ENCODE measurements at regions not wholly inside any gene's neighbourhood (a gene's known extent, or its start where the extent isn't known, plus 50 kb on each side); places are given as distances from the start of the nearest gene placed in this dataset.

GRCh38 chr5:125002727-125003598 is 256.5 kb upstream of the ZNF608 start:
- Histone ChIP-seq H3K36me3 (no peaks in the 10 kb centered on the region), H3K4me1 (no peaks in the 10 kb centered on the region), H3K27me3 (no peaks in the 10 kb centered on the region), H3K4me3 (no peak overlapping the region), H3K27ac (no peak overlapping the region), H3K9me3 (no peaks in the 10 kb centered on the region)
- intact Hi-C loops (cut with DNase I; ENCODE audit: low total_unique reads): no loop called here
- DNase-seq: no peak
- TF ChIP-seq, protein P1, sequence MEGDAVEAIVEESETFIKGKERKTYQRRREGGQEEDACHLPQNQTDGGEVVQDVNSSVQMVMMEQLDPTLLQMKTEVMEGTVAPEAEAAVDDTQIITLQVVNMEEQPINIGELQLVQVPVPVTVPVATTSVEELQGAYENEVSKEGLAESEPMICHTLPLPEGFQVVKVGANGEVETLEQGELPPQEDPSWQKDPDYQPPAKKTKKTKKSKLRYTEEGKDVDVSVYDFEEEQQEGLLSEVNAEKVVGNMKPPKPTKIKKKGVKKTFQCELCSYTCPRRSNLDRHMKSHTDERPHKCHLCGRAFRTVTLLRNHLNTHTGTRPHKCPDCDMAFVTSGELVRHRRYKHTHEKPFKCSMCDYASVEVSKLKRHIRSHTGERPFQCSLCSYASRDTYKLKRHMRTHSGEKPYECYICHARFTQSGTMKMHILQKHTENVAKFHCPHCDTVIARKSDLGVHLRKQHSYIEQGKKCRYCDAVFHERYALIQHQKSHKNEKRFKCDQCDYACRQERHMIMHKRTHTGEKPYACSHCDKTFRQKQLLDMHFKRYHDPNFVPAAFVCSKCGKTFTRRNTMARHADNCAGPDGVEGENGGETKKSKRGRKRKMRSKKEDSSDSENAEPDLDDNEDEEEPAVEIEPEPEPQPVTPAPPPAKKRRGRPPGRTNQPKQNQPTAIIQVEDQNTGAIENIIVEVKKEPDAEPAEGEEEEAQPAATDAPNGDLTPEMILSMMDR (IDR thresholded peaks at IDR 0.05): no peak
- no peak for TF ChIP-seq POLR2A (IDR thresholded peaks at IDR 0.05)

- DNase-seq: no peak
- Histone ChIP-seq H3K4me1 (no peaks in the 10 kb centered on the region), H3K9me3 (no peaks in the 10 kb centered on the region), H3K27ac (no peak overlapping the region), H3K4me3 (no peak overlapping the region), H3K36me3 (no peaks in the 10 kb centered on the region), H3K27me3 (no peaks in the 10 kb centered on the region)
- TF ChIP-seq POLR2A (IDR thresholded peaks at IDR 0.05): no peak
- TF ChIP-seq, protein P1 (IDR thresholded peaks at IDR 0.05): no peak
- intact Hi-C loops (cut with DNase I; ENCODE audit: low total_unique reads): no loop called here
Observed at GRCh38 chr5:125004009-125004408, 257.6 kb upstream of the ZNF608 start.

DNA sequence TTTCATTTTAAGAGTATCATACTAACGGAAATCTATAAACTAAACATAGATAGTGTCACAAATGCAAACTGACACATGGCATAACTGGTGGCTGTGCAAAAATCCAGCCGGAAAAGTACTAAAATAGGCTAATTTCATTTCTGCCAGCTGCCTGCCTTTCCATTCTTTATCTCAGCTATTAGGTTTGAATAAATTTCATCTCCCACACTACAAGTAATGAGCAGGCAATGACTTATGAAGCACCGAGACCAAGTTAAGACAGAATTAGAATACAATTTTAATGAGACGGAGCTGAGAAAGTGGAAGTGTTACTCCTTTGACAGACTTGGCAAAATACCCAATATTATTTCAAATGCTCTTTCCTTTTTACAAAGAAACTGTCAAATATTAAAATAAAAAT is 258.8 kb upstream of the ZNF608 start:
- Histone ChIP-seq H3K4me3 (no peak overlapping the region), H3K4me1 (no peaks in the 10 kb centered on the region), H3K27me3 (no peaks in the 10 kb centered on the region), H3K36me3 (no peaks in the 10 kb centered on the region), H3K27ac (no peak overlapping the region), H3K9me3 (no peaks in the 10 kb centered on the region)
- TF ChIP-seq, protein P1 (IDR thresholded peaks at IDR 0.05): no peak
- TF ChIP-seq POLR2A (IDR thresholded peaks at IDR 0.05): no peak
- DNase-seq: no peak
- intact Hi-C loops (cut with DNase I; ENCODE audit: low total_unique reads): no loop called here

DNA sequence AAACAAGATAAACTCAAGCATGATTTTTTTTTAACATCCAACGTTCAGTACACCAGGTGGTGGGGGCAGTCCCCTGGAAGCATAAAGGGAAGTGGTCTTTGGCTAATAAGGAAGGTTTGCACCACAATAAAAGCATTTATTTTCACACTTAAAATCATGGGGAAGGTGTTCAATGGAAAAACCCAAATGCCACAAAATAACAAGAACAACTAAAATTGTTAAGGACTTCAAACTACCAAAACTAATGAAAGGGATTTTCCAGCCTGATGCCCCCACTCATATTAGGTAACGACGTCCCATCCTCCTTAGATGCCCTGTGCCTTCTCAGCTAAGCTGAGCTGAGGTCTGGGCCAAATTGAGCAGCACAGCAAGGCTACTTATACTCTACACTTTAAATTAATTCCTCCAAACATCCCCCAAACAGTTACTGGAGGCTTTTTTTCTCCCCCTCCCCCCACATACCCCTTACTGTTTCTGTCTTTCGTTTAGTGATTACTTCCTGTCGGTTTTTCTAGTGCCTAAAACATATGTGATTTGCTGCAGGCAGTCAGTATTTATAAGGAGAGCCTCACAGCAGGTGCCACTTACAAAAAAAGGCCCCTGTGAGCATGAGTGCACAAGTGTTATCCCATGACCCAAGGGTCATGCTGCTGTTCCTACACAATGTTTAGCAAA is 259.7 kb upstream of the ZNF608 start:
- intact Hi-C loops (cut with DNase I; ENCODE audit: low total_unique reads): no loop called here
- Histone ChIP-seq H3K27me3 (no peaks in the 10 kb centered on the region), H3K4me1 (no peaks in the 10 kb centered on the region), H3K4me3 (no peak overlapping the region), H3K36me3 (no peaks in the 10 kb centered on the region), H3K27ac (no peak overlapping the region), H3K9me3 (no peaks in the 10 kb centered on the region)
- TF ChIP-seq, protein P1 (IDR thresholded peaks at IDR 0.05): no peak
- no peak for TF ChIP-seq POLR2A (IDR thresholded peaks at IDR 0.05)
- no peak for DNase-seq

GRCh38 chr5:125010356-125010755 is 263.9 kb upstream of the ZNF608 start:
- TF ChIP-seq POLR2A (IDR thresholded peaks at IDR 0.05): no peak
- TF ChIP-seq, protein P1 (IDR thresholded peaks at IDR 0.05): no peak
- Histone ChIP-seq H3K4me1 (no peaks in the 10 kb centered on the region), H3K27me3 (peaks cover 0 to 3% of the 10 kb centered on the region in 2 donors), H3K4me3 (no peak overlapping the region), H3K9me3 (no peaks in the 10 kb centered on the region), H3K36me3 (no peaks in the 10 kb centered on the region), H3K27ac (no peak overlapping the region)
- intact Hi-C loops (cut with DNase I; ENCODE audit: low total_unique reads): no loop called here
- DNase-seq: no peak
